ENCODE measurements at regions not wholly inside any gene's neighbourhood (a gene's known extent, or its start where the extent isn't known, plus 50 kb on each side); places are given as distances from the start of the nearest gene placed in this dataset.
A peak's percentile ranks its signal among the peaks of the same experiment; 100 is the strongest.

GRCh38 chr16:66007717-66008116, 358.8 kb upstream of the CDH5 start:
- no peak overlapping the region for H3K9ac ChIP-seq (ENCODE audit: extremely low read depth, low read length, poor library complexity, severe bottlenecking)
- H3K27ac Mint-ChIP-seq: no peak overlapping the region
- TF ChIP-seq, protein P1, sequence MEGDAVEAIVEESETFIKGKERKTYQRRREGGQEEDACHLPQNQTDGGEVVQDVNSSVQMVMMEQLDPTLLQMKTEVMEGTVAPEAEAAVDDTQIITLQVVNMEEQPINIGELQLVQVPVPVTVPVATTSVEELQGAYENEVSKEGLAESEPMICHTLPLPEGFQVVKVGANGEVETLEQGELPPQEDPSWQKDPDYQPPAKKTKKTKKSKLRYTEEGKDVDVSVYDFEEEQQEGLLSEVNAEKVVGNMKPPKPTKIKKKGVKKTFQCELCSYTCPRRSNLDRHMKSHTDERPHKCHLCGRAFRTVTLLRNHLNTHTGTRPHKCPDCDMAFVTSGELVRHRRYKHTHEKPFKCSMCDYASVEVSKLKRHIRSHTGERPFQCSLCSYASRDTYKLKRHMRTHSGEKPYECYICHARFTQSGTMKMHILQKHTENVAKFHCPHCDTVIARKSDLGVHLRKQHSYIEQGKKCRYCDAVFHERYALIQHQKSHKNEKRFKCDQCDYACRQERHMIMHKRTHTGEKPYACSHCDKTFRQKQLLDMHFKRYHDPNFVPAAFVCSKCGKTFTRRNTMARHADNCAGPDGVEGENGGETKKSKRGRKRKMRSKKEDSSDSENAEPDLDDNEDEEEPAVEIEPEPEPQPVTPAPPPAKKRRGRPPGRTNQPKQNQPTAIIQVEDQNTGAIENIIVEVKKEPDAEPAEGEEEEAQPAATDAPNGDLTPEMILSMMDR (conservative IDR thresholded peaks at IDR 0.05): no peak
- peak; percentile 46 for DNase-seq
- H3K4me1 Mint-ChIP-seq: no peaks in the 10 kb centered on the region
- H3K36me3 Mint-ChIP-seq (ENCODE audit: low read depth): no peaks in the 10 kb centered on the region
- WGBS, 2 experiments (ENCODE audit: insufficient coverage in 1 of 2, insufficient read length in 1 of 2): 81% methylated on average over 6 of the region's 6 CpGs; no CpG with 5 or more reads in 1 of the 2 experiments
- H3K4me1 ChIP-seq (ENCODE audit: control insufficient read depth, insufficient read depth, low read length): no peaks in the 10 kb centered on the region
- no peaks in the 10 kb centered on the region for H3K36me3 ChIP-seq (ENCODE audit: control insufficient read depth, insufficient read depth, low read length)
- no peaks in the 10 kb centered on the region for H3K9me3 ChIP-seq (ENCODE audit: control insufficient read depth, low read length)
- H3K4me3 ChIP-seq (ENCODE audit: low read length): no peak overlapping the region
- H3K4me3 Mint-ChIP-seq: no peak overlapping the region
- no peaks in the 10 kb centered on the region for H3K27me3 Mint-ChIP-seq (ENCODE audit: insufficient read depth)
- H3K27ac ChIP-seq (ENCODE audit: low read depth, low read length): no peak overlapping the region
- no peaks in the 10 kb centered on the region for H3K9me3 Mint-ChIP-seq
- no peaks in the 10 kb centered on the region for H3K27me3 ChIP-seq (ENCODE audit: control insufficient read depth, insufficient read depth, low read length, poor library complexity, severe bottlenecking)

DNA sequence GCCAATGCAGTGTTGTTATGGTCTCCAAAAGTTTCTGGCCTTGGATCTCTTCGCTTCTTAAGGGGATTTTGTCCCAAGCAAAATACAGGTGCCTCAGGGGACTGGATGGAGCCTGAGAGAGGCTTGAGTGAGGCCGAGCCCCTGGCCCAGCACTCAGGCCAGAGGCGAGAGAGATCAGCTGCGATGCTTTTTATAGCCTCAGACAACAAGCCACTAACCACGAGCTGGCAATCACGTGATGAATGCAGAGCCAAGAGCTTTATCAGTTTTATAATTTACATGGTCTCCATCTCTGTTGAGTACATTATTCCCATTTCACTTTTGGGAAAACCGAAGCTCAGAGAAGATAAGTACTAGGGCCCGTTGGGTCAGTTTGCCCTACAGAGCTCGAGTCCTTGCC, 360.0 kb upstream of the CDH5 start:
- no peaks in the 10 kb centered on the region for H3K4me1 Mint-ChIP-seq
- Histone ChIP-seq H3K4me1 (ENCODE audit: control insufficient read depth, insufficient read depth, low read length) (no peaks in the 10 kb centered on the region), H3K27ac (ENCODE audit: low read depth, low read length) (no peak overlapping the region), H3K4me3 (ENCODE audit: low read length) (no peak overlapping the region), H3K36me3 (ENCODE audit: control insufficient read depth, insufficient read depth, low read length) (no peaks in the 10 kb centered on the region), H3K9ac (ENCODE audit: extremely low read depth, low read length, poor library complexity, severe bottlenecking) (no peak overlapping the region), H3K9me3 (ENCODE audit: control insufficient read depth, low read length) (no peaks in the 10 kb centered on the region), H3K27me3 (ENCODE audit: control insufficient read depth, insufficient read depth, low read length, poor library complexity, severe bottlenecking) (no peaks in the 10 kb centered on the region)
- H3K9me3 Mint-ChIP-seq: no peaks in the 10 kb centered on the region
- H3K27ac Mint-ChIP-seq: no peak overlapping the region
- 91 to 97% methylated on average over 6 to 9 of the region's 9 CpGs for WGBS, 2 experiments (ENCODE audit: insufficient coverage in 1 of 2, insufficient read length in 1 of 2)
- no peaks in the 10 kb centered on the region for H3K27me3 Mint-ChIP-seq (ENCODE audit: insufficient read depth)
- no peaks in the 10 kb centered on the region for H3K36me3 Mint-ChIP-seq (ENCODE audit: low read depth)
- DNase-seq: no peak
- no peak overlapping the region for H3K4me3 Mint-ChIP-seq
- TF ChIP-seq, protein P1 (conservative IDR thresholded peaks at IDR 0.05): no peak

GRCh38 chr16:66004699-66005098, 361.8 kb upstream of the CDH5 start:
- H3K4me1 ChIP-seq (ENCODE audit: control insufficient read depth, insufficient read depth, low read length): no peaks in the 10 kb centered on the region
- H3K27me3 ChIP-seq (ENCODE audit: control insufficient read depth, insufficient read depth, low read length, poor library complexity, severe bottlenecking): no peaks in the 10 kb centered on the region
- H3K4me1 Mint-ChIP-seq: no peaks in the 10 kb centered on the region
- H3K4me3 ChIP-seq (ENCODE audit: low read length): no peak overlapping the region
- H3K9me3 ChIP-seq (ENCODE audit: control insufficient read depth, low read length): no peaks in the 10 kb centered on the region
- H3K27me3 Mint-ChIP-seq (ENCODE audit: insufficient read depth): no peaks in the 10 kb centered on the region
- WGBS, 2 experiments (ENCODE audit: insufficient coverage in 1 of 2, insufficient read length in 1 of 2): 87 to 90% methylated on average over 3 of the region's 3 CpGs
- H3K9ac ChIP-seq (ENCODE audit: extremely low read depth, low read length, poor library complexity, severe bottlenecking): no peak overlapping the region
- H3K9me3 Mint-ChIP-seq: no peaks in the 10 kb centered on the region
- TF ChIP-seq, protein P1 (conservative IDR thresholded peaks at IDR 0.05): no peak
- no peak overlapping the region for H3K27ac Mint-ChIP-seq
- H3K36me3 Mint-ChIP-seq (ENCODE audit: low read depth): no peaks in the 10 kb centered on the region
- no peaks in the 10 kb centered on the region for H3K36me3 ChIP-seq (ENCODE audit: control insufficient read depth, insufficient read depth, low read length)
- H3K27ac ChIP-seq (ENCODE audit: low read depth, low read length): no peak overlapping the region
- no peak overlapping the region for H3K4me3 Mint-ChIP-seq
- DNase-seq: no peak

Measured in endodermal cell (in vitro differentiated cells).